ENCODE measurements at regions not wholly inside any gene's neighbourhood (a gene's known extent, or its start where the extent isn't known, plus 50 kb on each side); places are given as distances from the start of the nearest gene placed in this dataset.
"Not testable (repeated sequence)": the region's sequence is repeated elsewhere in the genome, so short reads cannot be mapped to it uniquely, and the experiment has no call there.

DNA sequence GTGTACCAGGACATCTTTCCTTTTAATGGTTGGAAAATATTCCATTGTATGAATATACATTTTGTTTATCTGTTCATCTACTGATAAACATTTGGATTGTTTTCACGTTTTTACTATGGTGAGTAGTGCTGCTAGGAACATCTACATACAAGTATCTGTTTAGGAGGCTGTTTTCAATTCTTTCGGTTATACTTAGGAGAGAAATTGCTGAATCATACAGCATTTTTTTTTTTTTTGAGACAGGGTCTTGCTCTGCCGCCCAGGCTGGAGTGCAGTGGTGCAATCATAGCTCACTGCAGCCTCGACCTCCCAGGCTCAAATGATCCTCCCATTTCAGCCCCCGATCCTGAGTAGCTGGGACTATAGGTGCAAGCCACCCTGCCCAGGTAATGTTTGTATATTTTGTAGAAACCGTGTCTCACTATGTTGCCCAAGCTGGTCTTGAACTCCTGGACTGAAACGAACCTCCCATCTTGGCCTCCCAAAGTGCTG lies 122.9 kb downstream of the CRLF3 start:
- no peak for DNase-seq (ENCODE audit: low read depth in 1 of 2, low spot score in 1 of 2)
- H3K4me3 ChIP-seq (replicated peaks; ENCODE audit: insufficient read depth, low read length) = no peak overlapping the region

DNA sequence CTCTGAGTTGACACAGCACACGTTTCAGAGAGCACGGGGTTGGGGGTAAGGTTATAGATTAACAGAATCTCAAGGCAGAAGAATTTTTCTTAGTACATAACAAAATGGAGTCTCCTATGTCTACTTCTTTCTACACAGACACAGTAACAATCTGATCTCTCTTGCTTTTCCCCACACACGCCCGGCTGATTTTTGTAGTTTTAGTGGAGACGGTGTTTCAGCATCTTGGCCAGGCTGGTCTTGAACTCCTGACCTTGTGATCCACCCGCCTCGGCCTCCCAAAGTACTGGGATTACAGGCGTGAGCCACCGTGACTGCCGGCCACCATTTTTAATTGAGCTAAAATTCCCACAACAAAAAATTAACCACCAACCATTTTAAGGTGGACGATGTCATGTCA lies 123.7 kb downstream of the CRLF3 start:
- not testable (repeated sequence) for DNase-seq (ENCODE audit: low read depth in 1 of 2, low spot score in 1 of 2); H3K27ac ChIP-seq (replicated peaks); H3K4me3 ChIP-seq (replicated peaks; ENCODE audit: insufficient read depth, low read length); H3K27me3 ChIP-seq (ENCODE audit: insufficient read depth, poor library complexity, severe bottlenecking)

More for the DNA sequence above, 122.9 kb downstream of the CRLF3 start:
- no peak overlapping the region for H3K27ac ChIP-seq (replicated peaks)
- H3K27me3 ChIP-seq (ENCODE audit: insufficient read depth, poor library complexity, severe bottlenecking) = no peaks in the 10 kb centered on the region
- TF ChIP-seq GABPA (IDR thresholded peaks at IDR 0.05; ENCODE audit: low read depth) (no peak), SPI1 (IDR thresholded peaks at IDR 0.05; ENCODE audit: borderline replicate concordance, low read depth) (no peak), POLR2AphosphoS5 (IDR thresholded peaks at IDR 0.05; ENCODE audit: low read depth) (no peak)
- TF ChIP-seq, protein P1, sequence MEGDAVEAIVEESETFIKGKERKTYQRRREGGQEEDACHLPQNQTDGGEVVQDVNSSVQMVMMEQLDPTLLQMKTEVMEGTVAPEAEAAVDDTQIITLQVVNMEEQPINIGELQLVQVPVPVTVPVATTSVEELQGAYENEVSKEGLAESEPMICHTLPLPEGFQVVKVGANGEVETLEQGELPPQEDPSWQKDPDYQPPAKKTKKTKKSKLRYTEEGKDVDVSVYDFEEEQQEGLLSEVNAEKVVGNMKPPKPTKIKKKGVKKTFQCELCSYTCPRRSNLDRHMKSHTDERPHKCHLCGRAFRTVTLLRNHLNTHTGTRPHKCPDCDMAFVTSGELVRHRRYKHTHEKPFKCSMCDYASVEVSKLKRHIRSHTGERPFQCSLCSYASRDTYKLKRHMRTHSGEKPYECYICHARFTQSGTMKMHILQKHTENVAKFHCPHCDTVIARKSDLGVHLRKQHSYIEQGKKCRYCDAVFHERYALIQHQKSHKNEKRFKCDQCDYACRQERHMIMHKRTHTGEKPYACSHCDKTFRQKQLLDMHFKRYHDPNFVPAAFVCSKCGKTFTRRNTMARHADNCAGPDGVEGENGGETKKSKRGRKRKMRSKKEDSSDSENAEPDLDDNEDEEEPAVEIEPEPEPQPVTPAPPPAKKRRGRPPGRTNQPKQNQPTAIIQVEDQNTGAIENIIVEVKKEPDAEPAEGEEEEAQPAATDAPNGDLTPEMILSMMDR (IDR thresholded peaks at IDR 0.05; ENCODE audit: insufficient read depth, low read length) = no peak
- TF ChIP-seq, protein P2, sequence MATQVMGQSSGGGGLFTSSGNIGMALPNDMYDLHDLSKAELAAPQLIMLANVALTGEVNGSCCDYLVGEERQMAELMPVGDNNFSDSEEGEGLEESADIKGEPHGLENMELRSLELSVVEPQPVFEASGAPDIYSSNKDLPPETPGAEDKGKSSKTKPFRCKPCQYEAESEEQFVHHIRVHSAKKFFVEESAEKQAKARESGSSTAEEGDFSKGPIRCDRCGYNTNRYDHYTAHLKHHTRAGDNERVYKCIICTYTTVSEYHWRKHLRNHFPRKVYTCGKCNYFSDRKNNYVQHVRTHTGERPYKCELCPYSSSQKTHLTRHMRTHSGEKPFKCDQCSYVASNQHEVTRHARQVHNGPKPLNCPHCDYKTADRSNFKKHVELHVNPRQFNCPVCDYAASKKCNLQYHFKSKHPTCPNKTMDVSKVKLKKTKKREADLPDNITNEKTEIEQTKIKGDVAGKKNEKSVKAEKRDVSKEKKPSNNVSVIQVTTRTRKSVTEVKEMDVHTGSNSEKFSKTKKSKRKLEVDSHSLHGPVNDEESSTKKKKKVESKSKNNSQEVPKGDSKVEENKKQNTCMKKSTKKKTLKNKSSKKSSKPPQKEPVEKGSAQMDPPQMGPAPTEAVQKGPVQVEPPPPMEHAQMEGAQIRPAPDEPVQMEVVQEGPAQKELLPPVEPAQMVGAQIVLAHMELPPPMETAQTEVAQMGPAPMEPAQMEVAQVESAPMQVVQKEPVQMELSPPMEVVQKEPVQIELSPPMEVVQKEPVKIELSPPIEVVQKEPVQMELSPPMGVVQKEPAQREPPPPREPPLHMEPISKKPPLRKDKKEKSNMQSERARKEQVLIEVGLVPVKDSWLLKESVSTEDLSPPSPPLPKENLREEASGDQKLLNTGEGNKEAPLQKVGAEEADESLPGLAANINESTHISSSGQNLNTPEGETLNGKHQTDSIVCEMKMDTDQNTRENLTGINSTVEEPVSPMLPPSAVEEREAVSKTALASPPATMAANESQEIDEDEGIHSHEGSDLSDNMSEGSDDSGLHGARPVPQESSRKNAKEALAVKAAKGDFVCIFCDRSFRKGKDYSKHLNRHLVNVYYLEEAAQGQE (IDR thresholded peaks at IDR 0.05; ENCODE audit: insufficient replicate concordance, low read depth) = no peak

DNA sequence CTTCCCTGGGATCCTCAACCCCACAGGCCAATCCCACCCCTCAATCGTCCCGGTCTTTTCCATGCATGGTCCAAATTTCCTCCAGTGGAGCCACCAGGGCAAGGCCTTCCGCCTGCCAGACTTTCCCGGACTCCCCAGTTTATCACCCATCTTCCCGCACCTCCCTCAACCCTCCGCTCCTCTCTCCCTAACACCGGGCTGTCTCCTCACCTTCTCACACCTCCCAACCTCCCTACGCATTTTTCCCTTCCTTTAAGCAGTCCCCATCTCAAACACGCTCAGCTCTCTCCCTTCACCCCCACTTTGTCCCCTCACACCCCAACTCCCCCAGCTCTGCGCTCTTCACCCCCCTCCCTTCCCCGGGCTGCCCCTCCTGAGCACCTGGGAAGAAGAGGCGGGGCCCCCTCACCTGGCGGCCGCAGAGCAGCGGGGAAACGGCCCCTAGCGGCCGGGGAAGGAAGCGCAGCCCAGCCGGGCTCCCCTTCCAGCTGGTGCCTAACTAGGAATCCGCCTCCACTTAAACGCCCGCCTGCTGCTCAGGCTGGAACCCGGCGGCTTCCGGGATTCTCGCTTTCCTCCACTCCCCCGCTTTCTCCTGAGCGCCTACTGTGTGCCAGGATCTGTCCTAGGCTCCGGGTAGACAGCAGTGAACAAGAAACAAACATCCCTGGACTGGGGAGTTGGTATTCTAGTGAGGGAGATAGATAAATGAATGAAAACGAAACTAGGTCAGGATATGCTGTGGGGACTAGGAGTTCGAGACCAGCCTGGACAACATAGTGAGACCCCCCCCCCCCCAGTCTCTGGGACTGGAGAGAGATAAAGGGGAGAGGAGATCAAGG lies 126.7 kb downstream of the CRLF3 start:
- H3K27me3 ChIP-seq (ENCODE audit: insufficient read depth, poor library complexity, severe bottlenecking); H3K27ac ChIP-seq (replicated peaks): not testable (repeated sequence)
- TF ChIP-seq, protein P1 (IDR thresholded peaks at IDR 0.05; ENCODE audit: insufficient read depth, low read length) = peak; percentile 53
- DNase-seq (ENCODE audit: low read depth in 1 of 2, low spot score in 1 of 2) = peak in 1 of 2 experiments; percentile 51
- H3K4me3 ChIP-seq (replicated peaks; ENCODE audit: insufficient read depth, low read length) = peak overlapping the region; percentile 19

DNA sequence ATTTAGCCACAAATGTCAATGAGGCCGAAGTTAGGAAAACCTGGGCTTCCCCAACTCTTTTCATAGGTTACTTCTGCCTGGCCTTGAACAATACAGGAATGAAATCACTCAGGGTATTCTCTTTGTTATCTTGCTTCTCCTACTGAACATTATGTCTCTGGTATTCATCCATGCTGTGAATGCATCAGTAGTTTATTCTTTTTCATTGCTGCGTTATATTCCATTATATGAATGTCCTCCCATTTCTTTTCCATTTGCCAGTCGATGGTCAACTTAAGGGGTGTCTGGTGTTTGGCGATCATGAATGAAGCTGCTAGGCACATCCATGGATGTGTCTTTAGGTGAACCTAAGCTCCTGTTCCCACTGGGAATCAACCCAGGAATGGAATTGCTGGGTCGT lies 128.3 kb downstream of the CRLF3 start:
- H3K4me3 ChIP-seq (replicated peaks; ENCODE audit: insufficient read depth, low read length) = no peak overlapping the region
- TF ChIP-seq, protein P2 (IDR thresholded peaks at IDR 0.05; ENCODE audit: insufficient replicate concordance, low read depth) = no peak
- TF ChIP-seq SPI1 (IDR thresholded peaks at IDR 0.05; ENCODE audit: borderline replicate concordance, low read depth) (no peak), GABPA (IDR thresholded peaks at IDR 0.05; ENCODE audit: low read depth) (no peak)
- H3K27ac ChIP-seq (replicated peaks) = no peak overlapping the region
- no peaks in the 10 kb centered on the region for H3K27me3 ChIP-seq (ENCODE audit: insufficient read depth, poor library complexity, severe bottlenecking)
- DNase-seq (ENCODE audit: low read depth in 1 of 2, low spot score in 1 of 2) = no peak

DNA sequence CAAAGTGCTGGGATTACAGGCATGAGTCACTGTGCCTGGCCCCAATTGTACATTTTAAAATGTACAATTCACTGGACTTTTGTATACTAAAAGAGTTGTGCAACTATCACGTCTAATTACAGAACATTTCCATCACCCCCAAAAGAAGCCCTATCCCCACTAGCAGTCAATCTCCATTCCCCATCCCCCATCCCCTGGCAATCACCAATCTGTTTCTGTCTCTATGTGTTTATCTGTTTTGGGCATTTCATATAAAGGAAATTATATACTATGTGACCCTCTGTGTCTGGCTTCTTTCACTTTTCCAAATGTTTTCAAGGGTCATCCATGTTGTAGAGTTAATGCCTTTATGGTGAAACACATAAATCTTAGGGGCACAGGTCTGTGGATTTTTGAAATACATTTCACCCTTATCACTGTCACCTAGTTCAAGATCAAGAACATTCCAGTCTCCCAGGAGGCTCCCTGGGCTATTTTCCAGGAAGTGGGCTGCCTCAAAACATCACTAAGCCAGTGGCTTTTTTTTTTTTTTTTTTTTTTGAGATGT lies 129.2 kb downstream of the CRLF3 start:
- H3K4me3 ChIP-seq (replicated peaks; ENCODE audit: insufficient read depth, low read length); DNase-seq (ENCODE audit: low read depth in 1 of 2, low spot score in 1 of 2); H3K27me3 ChIP-seq (ENCODE audit: insufficient read depth, poor library complexity, severe bottlenecking); H3K27ac ChIP-seq (replicated peaks): not testable (repeated sequence)
